Stomach (tissue), 8 donors: ENCODE measurements at regions not wholly inside any gene's neighbourhood (a gene's known extent, or its start where the extent isn't known, plus 50 kb on each side); places are given as distances from the start of the nearest gene placed in this dataset.

Experiments used
- DNase-seq, 2 donors: peaks; one replicate each; pipeline versions ENCODE4 v3.0.0 to v3.0.0-alpha.2; 2013 to 2019
- H3K27ac ChIP-seq, 5 donors: fragments of 200-600 bp in 4 of 5; sonication (generic) in 4 of 5; one replicate each; pipeline ENCODE4 v1.5.1; 2013 to 2019; ENCODE audit warnings: mild to moderate bottlenecking in 1 of 5, moderate library complexity in 1 of 5
- H3K27me3 ChIP-seq, 3 donors: fragments of 200-600 bp; sonication (generic); one replicate each; pipeline ENCODE4 v1.5.1; 2017 to 2019; ENCODE audit warnings: mixed run types in 1 of 3
- H3K36me3 ChIP-seq, 4 donors: fragments of 200-600 bp; sonication (generic); 1 replicate in 3 of 4; 2 replicates in 1 of 4; pipeline ENCODE4 v1.5.1; 2016 to 2019
- H3K4me1 ChIP-seq, 4 donors: fragments of 200-600 bp; sonication (generic); one replicate each; pipeline ENCODE4 v1.5.1; 2016 to 2019
- H3K4me3 ChIP-seq, 4 donors: fragments of 200-600 bp; sonication (generic) in 3 of 4; one replicate each; pipeline ENCODE4 v1.5.1; 2016 to 2019; ENCODE audit warnings: mild to moderate bottlenecking in 1 of 4
- H3K9me3 ChIP-seq, 4 donors: fragments of 200-600 bp; sonication (generic); one replicate each; pipeline ENCODE4 v1.5.1; 2016 to 2019
- EP300 ChIP-seq: sonication (generic); formaldehyde crosslinking; IDR thresholded peaks from one replicate; pipeline ENCODE4 v1.6.1; 2017; ENCODE audit warnings: antibody characterized with exemption
- POLR2A ChIP-seq, 4 donors: fragments of 450-650 bp; IDR thresholded peaks; one replicate each; pipeline ENCODE4 v1.6.1; 2016; ENCODE audit warnings: antibody characterized with exemption in 4 of 4, control low read depth in 2 of 4, mild to moderate bottlenecking in 1 of 4, moderate library complexity in 1 of 4
- POLR2AphosphoS5 ChIP-seq, 3 donors: sonication (generic); formaldehyde crosslinking; IDR thresholded peaks; one replicate each; pipeline ENCODE4 v1.6.1; 2016; ENCODE audit warnings: antibody characterized with exemption in 3 of 3
- WGBS, 5 donors: extraction: QIAGEN DNeasy Blood & Tissue Kit in 3 of 5; methylation state at CpG; one replicate each; pipeline versions ENCODE4 v1.1.5 to v1.1.7; 2013 to 2018; 5-methylcytosine and 5-hydroxymethylcytosine counted together
- intact Hi-C: fragments of 100-400 bp; cut with DNase I; formaldehyde crosslinking; loops from one replicate; pipeline ENCODE4 v1.15.1; 2023; ENCODE audit warnings: low total_unique reads
- TF ChIP-seq, protein P1 (sequence below), 7 experiments: fragments of 450-650 bp in 4 of 7; fragments of 200-600 bp in 3 of 7; sonication (generic) in 3 of 7; IDR thresholded peaks; one replicate each; pipeline ENCODE4 v1.5.1; 2016 to 2019; ENCODE audit warnings: antibody characterized with exemption in 7 of 7, control low read depth in 2 of 7, mild to moderate bottlenecking in 1 of 7
- donor health status: healthy with polysubstance abuse.
- donor health status: Bipolar disorder and iron deficiency.
- donor health status: healthy.

DNA sequence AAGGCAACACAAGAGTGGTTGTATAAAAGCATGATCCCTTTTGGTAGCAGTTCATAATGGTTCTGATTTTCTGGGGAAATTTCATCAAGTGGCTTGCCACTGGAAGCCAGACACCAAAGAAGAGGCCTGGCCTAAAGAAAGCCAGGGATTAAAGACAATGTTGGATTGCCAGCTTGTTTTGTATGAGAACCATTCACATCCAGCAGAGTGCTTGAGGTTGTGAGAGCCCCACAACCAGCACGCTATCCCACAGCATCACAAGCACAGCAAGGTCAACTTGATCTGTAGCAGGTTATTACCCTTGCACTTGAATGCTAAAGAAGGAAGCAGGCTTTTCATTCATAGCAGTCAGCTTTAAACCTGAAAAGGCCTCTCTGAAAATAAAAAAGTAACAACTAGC, 399.8 kb downstream of the PLPP3 start:
- no peaks in the 10 kb centered on the region for H3K9me3 ChIP-seq
- no peaks in the 10 kb centered on the region for H3K27me3 ChIP-seq
- no peaks in the 10 kb centered on the region for H3K36me3 ChIP-seq
- no peak overlapping the region for H3K27ac ChIP-seq
- DNase-seq, result no peak
- intact Hi-C loops, result no loop called here
- peaks cover 0 to 13% (median 3%) of the 10 kb centered on the region in 4 donors for H3K4me1 ChIP-seq
- no peak for TF ChIP-seq EP300
- TF ChIP-seq, protein P1, sequence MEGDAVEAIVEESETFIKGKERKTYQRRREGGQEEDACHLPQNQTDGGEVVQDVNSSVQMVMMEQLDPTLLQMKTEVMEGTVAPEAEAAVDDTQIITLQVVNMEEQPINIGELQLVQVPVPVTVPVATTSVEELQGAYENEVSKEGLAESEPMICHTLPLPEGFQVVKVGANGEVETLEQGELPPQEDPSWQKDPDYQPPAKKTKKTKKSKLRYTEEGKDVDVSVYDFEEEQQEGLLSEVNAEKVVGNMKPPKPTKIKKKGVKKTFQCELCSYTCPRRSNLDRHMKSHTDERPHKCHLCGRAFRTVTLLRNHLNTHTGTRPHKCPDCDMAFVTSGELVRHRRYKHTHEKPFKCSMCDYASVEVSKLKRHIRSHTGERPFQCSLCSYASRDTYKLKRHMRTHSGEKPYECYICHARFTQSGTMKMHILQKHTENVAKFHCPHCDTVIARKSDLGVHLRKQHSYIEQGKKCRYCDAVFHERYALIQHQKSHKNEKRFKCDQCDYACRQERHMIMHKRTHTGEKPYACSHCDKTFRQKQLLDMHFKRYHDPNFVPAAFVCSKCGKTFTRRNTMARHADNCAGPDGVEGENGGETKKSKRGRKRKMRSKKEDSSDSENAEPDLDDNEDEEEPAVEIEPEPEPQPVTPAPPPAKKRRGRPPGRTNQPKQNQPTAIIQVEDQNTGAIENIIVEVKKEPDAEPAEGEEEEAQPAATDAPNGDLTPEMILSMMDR (IDR thresholded peaks at IDR 0.05), result no peak
- TF ChIP-seq POLR2A (IDR thresholded peaks at IDR 0.05), result no peak
- TF ChIP-seq POLR2AphosphoS5 (IDR thresholded peaks at IDR 0.05), result no peak
- WGBS, 5 donors, result 80 to 94% (median 92%) methylated on average over 1 of the region's 1 CpG
- no peak overlapping the region for H3K4me3 ChIP-seq

DNA sequence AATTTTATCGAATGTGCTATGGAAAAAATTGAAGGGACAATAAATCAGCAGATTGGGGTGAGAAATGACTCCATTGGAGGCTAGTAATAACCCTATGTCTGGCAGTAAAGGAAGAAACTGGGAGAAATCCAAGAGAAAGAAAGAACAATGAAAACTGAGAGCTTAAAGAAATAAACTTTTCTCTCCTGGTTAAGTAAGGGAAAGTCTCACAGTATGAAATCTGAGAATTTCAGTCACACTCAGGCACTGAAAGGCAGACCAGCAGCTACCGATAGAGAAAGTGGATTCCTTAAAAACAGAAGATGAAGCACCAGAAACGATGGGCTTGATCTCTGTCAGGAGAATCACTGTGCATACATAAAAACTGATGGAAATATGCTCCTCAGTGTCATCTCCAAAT, 404.2 kb downstream of the PLPP3 start:
- H3K27me3 ChIP-seq, result no peaks in the 10 kb centered on the region

DNA sequence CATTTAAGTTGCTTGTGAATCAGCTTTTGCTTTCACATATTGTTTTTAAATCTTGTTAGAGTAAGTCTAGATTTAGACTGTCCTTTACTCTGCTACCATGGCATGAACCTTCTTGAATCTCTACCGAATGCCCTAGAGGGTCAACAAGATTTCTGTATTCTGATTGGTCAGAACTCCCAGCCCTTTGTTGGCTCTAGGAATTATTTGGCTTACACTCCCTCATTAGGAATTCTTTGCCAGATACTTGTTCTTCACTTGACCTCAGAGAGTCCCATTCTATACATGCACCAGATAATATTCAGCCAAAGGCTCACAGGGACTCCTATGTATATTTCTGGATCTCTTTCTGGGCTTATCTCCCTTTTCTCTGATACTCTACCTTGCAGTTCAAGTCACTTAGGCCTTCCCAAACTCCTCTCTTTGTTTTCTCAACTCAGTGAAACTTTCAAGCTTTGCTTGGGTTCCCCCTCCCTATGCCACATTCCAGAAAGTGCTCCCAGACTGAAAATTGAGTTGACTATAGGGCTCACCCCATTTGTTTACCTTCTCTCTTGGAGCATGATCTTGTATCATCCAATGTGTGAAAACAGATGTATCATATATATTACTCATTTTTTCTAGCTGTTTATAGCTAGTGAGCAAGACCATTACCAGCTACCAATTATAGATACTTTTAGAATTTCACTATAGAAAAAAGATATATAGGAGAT, 405.0 kb downstream of the PLPP3 start:
- intact Hi-C loops, result no loop called here
- 36 to 60% (median 43%) methylated on average over 1 of the region's 1 CpG for WGBS, 5 donors
- TF ChIP-seq POLR2A (IDR thresholded peaks at IDR 0.05), result no peak
- TF ChIP-seq, protein P1 (IDR thresholded peaks at IDR 0.05), result no peak
- no peak for TF ChIP-seq EP300
- TF ChIP-seq POLR2AphosphoS5 (IDR thresholded peaks at IDR 0.05), result no peak
- Histone ChIP-seq H3K4me3 (no peak overlapping the region), H3K9me3 (no peaks in the 10 kb centered on the region), H3K36me3 (no peaks in the 10 kb centered on the region), H3K4me1 (peaks cover 0 to 11% (median 0%) of the 10 kb centered on the region in 4 donors), H3K27ac (no peak overlapping the region), H3K27me3 (no peaks in the 10 kb centered on the region)
- no peak for DNase-seq

More for the DNA sequence above, 404.2 kb downstream of the PLPP3 start:
- Histone ChIP-seq H3K9me3 (no peaks in the 10 kb centered on the region), H3K36me3 (no peaks in the 10 kb centered on the region), H3K4me3 (no peak overlapping the region), H3K4me1 (peaks cover 0 to 10% (median 0%) of the 10 kb centered on the region in 4 donors), H3K27ac (no peak overlapping the region)
- TF ChIP-seq EP300 (no peak), POLR2AphosphoS5 (IDR thresholded peaks at IDR 0.05) (no peak), POLR2A (IDR thresholded peaks at IDR 0.05) (no peak)
- TF ChIP-seq, protein P1 (IDR thresholded peaks at IDR 0.05), result no peak
- intact Hi-C loops, result no loop called here
- WGBS, 5 donors, result 67 to 76% (median 76%) methylated on average over 3 of the region's 3 CpGs
- DNase-seq, result no peak

DNA sequence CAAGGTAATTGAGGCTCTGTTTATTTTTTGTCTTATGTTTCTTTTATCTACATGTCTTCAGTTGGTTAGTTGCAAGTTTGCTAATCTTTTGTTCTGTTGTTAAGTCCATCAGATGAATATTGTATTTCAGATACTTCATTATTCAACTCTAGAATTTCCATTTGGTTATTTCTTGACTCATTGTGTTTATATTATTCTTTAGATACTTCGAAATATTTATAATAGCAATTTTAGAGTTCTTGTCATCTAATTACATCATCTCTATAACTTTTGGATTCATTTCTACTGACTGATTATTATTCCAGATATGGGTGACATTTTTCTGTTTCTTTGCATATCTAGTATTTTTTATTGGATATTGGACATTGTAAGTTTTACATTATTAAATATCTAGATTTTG, 405.6 kb downstream of the PLPP3 start:
- no peak for DNase-seq
- Histone ChIP-seq H3K9me3 (no peaks in the 10 kb centered on the region), H3K27ac (no peak overlapping the region), H3K36me3 (no peaks in the 10 kb centered on the region), H3K4me1 (peaks cover 0 to 11% (median 0%) of the 10 kb centered on the region in 4 donors), H3K4me3 (no peak overlapping the region), H3K27me3 (no peaks in the 10 kb centered on the region)
- 57 to 68% (median 61%) methylated on average over 1 of the region's 1 CpG for WGBS, 5 donors
- TF ChIP-seq POLR2AphosphoS5 (IDR thresholded peaks at IDR 0.05), result no peak
- TF ChIP-seq, protein P1 (IDR thresholded peaks at IDR 0.05), result no peak
- no peak for TF ChIP-seq POLR2A (IDR thresholded peaks at IDR 0.05)
- no peak for TF ChIP-seq EP300
- intact Hi-C loops, result no loop called here
